HG03108 (cell line): ENCODE measurements at regions not wholly inside any gene's neighbourhood (a gene's known extent, or its start where the extent isn't known, plus 50 kb on each side); places are given as distances from the start of the nearest gene placed in this dataset.
"Not testable (repeated sequence)": the region's sequence is repeated elsewhere in the genome, so short reads cannot be mapped to it uniquely, and the experiment has no call there.

ENCODE experiments used
- ATAC-seq: cut with Tn5 transposase; IDR thresholded peaks from one replicate; pipeline ENCODE4 v1.9.1; 2021; ENCODE audit warnings: moderate library complexity; ENCODE audit not compliant: unreplicated experiment

DNA sequence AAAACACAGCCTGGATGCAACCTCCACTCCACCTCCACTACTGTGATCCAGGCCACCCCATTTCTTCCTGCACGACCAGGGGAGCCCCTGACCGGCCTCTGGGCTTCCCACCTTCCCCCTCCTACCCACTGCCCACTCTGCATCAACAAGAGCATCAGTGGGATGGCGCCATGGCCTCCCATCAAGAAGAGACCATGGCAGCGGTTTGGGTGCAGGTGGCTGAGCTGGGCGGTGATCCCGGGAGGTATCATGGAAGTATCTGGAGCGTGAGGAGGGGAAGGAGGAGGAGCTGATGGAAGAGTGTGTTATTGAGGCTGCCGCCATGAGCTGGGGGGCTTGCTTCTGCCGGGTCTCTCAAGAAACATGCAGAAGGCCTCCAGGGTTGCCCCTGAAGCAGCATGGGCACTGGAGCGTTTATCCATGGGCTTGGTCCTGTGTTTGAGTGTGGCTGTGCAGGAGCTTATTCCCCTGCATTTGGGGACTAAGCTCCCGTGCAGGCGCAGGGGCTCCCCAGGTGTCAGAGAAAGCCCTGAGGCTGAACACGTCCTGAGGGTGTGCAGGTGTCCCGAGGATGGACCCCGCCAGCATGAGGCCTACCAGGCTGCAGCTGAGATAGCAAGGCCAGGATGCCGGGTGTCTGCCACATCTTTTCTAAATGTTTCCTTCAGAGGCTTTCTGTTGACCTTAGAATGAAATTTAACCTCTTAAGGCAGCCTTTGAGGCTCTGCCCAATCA is 99.2 kb upstream of the PCBD1 start:
- ATAC-seq = no peak

DNA sequence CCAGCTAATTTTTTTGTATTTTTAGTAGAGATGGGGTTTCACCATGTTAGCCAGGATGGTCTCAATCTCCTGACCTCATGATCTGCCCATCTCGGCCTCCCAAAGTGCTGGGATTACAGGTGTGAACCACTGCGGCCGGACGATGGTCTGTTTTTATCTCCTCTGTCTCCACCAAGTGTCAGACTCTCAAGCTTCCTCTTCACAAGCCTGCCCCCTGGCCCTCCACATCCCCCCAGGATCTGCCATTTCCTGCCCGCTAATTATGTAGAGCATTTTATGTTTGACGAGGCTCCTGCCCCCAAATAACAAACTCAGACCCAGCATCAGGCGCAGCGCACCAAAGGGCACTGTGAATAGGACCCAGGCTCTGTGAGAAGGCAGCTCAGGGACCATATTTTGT is 101.8 kb upstream of the PCBD1 start:
- ATAC-seq = not testable (repeated sequence)

DNA sequence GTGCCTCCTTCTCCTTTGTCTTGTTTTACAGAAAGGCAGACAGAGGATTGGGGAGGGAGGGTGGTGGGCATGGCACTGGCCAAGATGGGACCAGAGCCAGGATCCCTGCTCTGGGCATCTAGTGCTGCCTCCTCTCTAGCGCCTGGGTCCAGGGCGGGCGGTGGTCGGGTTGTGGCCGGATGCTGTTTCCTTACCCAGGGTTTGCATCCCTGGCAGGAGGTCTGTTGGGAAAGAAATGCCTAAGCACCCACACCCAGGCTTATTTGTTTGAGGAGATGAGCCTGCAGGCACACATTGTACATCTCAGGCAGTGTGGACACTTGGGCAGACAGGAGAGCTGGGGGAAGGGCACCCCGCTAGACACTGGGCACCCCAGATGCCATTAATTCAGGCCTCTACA is 102.3 kb upstream of the PCBD1 start:
- ATAC-seq = no peak

DNA sequence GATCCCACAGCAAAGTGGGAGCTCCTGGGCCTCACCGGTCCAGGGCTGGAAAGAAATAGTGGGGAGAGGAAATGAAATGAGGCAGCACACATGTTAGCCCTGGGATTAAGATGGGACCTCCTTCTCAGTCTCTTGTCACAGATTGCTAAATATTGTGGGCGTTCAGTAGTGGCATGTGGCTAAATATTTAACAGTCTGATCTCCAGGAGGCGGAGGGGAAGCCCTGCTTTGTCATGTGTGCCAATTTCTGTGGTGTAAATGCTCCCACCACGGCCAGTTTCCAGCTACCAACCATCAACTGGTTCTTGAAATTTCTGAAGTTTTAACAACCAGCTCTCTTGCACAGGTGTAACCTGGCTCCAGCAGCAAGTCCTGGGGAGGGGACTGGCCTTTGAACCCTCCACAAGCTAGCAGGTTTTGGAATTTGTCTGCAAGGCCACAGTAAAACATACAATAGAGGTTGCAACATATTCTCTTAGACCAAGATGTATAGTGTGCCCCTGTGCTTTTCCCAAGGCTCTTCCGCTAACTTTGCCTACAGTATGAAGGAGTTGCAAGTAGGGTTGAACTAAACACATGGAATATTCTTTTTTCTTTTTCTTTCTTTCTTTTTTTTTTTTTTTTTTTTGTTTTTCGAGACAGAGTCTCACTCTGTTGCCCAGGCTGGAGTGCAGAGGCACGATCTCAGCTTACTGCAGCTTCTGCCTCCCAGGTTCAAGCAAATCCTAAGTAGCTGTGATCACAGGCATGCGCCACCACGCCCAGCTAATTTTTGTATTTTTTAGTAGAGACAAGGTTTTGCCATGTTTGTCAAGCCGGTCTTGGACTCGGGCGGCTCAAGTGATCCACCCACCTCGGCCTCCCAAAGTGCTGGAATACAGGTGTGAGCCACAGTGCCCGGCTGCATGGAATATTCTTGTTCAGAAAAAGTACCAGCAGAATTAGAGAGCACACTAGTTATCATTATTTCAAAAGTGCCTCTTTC is 103.1 kb upstream of the PCBD1 start:
- ATAC-seq = no peak

DNA sequence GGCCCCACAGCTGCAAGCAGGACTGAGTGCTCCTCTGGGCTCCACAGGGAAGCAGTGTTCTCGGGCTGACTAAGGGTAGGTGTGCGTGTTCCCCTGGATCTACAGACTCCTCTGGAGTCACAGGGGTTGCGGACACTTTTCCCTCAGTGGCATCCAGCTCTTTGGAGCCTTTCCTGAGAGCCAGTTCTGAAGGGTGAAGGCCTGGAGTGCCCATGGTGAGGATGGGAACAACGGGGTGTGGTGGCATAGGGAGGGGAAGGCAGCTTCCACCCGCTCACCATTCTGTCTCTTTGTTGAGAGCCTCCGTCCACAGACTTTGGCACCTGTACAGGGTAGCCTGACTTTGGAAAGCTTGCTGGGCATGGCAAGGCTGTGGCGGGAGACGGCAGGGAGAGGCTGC is 104.1 kb upstream of the PCBD1 start:
- ATAC-seq = no peak

DNA sequence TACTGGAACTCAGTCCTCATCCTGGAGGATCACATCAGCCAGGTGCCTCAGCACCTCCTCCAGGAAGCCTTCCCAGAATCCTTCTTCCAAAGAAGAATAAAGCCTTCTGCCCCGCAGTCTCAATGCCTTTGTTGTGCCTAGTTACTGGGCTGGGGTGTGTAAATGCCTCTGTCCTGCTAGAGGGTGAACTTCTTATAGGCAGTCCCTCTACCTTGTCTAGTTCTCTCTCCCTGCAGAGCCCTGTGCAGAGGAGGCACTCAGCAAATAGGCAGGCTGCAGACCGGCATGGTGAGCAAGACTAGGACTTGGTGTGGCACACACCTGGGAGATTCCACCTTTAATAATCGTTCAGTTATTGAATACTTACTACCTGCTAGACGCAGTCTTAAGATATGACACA is 104.7 kb upstream of the PCBD1 start:
- ATAC-seq = no peak

DNA sequence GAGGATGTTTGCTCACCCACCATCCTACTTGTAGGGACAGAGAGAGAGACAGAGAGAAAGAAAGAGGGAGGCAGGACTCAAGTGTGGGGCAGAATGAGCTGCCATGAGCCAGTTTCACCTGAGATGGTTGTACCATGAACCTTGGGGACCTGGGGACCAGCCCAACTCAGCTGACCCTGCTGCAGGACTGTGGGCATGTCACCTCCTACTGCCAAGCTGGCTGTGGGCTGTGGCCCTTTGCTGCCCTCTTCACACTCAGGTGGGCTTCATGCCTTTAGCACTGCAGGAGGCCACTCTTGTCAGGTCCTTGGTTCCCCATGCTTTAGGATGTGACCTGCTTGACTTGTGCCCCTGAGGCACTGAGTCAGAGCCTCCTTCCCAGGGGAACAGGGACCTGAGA is 108.2 kb upstream of the PCBD1 start:
- ATAC-seq = no peak

DNA sequence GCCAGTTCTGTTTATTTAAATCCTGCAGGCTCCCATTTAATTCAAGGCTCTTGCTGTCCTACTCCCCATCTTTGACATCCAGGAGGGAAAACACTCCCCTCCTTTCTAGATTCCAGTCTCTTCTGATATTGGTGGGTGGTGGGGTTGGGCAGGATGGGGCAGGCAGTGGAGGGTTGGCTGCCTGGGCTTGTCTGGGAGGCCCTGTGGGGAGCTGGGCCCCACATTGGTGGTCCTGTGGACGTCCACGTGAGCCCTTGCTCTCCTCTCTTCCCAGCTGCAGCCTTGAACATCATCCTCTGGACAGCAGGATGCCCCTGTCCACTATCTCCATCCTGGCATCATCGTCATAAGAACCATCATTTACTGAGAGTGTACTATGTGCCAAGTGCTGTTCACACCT is 108.9 kb upstream of the PCBD1 start:
- ATAC-seq = no peak

DNA sequence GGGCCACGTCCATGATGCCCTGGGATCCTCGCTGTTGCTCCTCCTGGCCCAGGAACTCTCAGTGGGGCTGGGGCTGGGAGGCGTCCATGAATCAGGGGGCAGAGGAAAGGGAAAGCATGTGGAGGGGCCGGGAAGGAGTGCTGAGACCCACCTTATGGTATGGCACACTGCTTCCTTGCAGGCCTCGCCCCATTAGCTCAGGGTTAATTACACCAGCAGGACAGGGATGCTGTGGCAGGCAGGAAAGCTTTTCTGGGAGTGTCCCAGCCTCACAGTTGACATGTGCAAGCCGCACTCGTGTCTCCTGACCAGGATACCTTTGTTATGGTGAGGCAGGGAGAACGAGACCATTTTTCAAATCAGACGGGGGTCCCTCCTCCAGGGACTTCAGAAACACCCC is 109.7 kb upstream of the PCBD1 start:
- ATAC-seq = no peak

DNA sequence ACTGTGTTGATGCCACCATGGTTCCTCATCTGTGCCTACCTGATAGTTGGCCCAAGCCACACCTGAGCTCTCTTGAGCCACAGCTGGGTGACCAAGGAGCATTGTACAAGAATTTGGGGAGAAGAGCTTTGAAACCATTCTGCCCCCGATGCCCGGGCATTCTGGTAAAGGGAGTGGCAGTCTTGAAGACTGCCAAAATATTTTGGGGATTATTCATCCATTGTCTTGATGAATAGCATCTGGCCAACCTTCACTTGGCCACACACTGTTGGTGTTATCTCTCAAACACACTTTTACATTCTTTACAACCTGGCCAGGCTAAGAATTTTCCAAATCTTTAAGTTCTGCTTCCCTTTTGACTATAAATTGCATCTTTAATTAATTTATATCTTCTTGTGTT is 113.1 kb upstream of the PCBD1 start:
- no peak for ATAC-seq

DNA sequence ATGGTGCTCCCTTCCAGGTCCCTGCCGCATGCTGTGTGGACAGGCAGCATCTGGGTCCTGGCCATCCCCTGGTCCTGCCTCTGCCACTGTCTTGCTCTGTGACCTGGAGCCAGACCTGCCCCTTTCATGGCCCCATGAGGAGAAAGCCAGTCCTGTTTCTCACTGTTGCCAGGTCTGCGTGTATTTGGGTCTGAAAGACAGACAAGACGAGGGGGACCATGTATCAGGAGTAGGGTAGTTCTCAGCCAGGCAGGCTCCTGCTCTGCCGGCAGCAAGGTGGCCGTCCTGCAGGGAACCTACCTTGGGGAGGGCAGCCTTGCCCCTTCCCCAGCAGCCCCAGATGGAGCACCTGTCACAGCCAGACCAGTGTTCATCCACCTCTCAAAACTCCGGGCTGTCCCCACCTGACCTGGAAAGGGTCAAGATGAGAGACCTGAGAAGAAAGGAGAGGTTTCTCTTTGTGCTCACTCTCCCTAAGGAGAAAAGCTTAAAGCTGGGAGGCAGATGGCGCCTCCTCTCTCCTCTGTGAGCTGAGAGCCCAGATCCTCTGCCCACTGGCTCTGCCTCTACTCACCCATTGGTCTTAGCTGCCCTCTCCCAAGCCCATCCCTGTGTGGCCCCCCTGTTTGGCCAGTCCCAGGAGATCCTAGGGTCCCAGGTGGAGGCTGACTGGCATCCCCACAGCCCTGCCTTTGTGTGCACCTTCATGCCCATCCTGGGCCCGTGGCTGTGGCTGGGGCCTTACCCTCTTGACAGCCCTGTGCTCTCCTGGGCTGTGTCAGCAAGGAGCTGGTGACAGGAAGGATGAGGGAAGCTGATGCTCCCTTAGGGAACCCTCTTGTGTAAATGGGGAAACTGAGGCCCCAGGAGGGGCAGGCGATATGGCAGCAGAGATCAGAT is 116.1 kb upstream of the PCBD1 start:
- no peak for ATAC-seq

DNA sequence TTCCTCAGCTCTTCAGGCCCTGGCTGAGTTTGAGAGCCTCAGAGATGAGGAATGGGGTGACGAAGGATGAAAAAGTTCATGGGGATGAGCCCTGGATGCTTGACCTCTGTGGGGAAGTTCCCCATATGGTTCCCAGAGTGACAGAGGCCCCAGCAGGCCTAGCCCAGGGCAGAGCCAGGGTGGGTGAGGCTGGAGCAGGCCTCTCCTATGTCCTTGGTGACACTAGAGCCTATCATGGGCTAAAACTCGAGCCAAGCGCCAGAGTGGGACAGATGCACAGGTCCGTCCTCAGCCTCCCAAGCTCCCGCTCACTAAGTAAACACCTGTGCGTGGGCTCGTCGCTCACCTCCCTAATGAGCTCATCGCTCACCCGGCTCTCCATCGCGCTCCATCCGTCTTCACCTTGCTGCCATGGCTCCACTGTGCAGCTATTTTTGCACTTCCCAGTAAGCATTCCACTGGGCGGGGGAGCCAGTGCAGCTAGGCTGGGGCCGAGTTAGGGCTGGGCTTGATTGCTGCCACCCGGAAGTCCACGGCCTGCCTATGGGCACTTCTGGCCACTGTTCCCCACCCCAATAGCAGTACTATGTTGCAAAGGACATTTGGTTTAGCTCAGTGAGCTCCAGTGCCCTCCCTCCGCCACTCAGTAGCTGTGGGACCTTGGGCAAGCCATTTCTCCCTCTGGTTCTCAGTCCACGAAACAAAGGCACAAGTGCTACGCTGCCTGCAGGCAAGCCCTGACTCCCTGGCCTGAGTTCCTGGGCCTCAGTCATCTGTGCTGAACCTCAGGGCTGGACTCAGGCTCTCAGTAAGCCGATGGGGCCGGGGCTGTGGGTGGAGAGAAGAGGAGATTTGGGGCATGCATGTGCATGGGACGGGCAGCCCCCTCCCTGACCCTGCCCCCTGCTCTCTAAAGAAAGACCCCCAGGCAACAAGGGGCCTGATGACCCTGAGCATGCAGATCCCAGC is 117.3 kb upstream of the PCBD1 start:
- no peak for ATAC-seq

DNA sequence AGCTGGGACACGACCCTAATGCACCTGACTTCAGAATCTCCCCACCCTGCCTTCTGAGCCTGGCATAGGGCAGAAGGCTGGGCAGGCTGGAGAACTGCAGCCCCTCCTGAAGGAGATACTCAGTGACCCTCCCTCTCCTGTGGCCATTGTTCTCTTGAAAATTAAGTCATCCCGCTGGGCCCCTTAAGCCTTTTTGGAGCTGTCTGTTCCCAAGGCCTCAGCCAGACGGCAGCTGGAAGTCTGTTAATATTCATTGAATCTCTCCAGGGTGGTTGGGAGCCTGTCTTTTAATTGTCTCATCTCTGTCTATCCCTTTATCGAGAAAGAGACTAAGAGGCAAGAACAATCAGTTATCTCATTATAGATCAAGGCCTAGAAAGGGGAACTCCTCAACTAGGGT is 118.1 kb upstream of the PCBD1 start:
- no peak for ATAC-seq

DNA sequence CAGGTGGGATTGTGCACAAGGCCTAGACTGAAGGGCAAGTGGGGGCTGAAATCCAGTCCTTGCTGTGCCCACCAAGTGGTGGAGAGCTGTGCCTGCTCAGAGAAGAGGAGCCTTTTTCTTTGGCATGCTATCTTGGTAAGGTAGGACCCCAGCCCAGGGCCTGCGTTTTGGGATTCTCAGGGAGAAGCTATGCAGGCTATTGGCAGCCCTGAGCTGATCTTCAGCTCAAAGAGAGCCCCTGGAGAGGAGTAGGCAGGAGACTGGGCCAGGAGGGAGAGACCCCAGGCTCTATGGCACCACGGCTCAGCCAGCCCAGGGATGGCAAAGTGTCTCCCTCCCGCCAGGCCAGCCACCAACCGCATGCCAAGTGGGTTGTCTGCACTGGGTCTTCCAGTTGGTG is 119.2 kb upstream of the PCBD1 start:
- no peak for ATAC-seq

DNA sequence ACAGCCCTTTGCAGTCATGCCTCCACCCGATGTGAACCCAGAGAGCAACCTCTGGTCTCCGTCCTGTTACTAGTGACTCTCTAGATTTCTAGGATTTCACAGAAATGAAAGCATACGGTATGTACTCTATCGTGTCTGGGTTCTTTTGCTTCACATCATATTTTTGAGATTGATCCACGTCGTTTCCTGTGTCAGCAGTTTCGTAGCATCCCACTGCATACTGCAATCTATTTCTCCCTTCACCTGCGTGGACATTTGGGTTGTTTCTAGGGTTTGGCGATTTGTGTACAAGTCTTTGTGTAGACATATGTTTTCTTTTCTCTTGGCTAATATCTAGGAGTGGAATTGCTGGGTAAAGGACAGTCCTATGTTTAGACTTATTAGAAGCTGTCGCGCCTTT is 119.8 kb upstream of the PCBD1 start:
- no peak for ATAC-seq

DNA sequence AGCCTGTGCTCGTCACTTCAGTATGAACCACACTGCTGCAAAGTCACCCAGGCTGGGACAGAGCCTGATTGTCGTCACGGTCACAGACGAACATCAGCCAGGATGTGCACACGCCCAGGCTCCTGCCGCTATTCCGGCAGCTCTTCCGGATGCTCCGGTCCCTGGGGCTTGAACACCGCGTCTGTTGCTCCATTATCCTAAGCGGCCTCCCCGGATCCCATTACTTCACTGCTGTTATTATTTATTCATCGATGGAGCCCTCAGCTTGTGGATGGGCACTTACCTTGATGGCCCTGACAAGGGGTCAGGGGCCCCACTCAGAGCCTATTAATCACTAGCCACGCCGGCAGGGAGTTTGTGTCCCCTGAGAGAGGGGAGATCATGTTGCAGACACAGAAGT is 120.8 kb upstream of the PCBD1 start:
- ATAC-seq = no peak

DNA sequence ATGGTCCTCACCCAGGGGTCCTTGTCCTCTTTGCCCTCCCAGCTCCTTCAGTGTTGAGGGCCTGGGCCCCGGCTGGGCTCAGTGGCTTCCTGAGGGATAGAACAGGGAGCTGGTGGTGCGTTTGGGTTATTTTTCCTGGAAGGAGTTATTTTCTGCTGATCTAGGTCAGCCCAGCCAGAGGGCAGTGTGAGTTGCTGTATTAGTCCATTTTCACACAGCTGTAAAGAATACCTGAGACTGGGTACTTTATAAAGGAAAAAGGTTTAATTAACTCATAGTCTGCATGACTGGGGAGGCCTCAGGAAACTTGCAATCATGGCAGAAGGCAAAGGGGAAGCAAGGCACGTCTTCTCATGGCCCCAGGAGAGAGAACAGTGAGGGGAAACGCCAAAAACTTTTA is 122.4 kb upstream of the PCBD1 start:
- no peak for ATAC-seq

DNA sequence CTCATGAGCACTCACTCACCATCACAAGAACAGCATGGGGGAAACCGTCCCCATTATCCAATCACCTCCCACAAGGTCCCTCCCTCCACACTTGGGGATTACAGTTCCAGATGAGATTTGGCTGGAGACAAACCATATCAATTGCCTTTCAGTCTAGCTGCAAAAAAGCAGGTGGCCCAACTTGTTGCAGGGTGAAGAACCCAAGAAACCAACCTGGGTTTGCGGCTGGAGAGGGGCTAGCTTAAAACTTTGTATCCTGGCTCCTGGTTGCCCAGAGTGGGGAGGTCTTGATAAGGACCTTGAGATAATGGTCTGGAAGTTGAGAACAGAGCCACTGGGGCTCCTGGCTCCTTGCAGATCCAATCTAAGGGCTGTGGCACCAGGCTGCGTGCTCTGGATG is 122.8 kb upstream of the PCBD1 start:
- ATAC-seq = no peak

DNA sequence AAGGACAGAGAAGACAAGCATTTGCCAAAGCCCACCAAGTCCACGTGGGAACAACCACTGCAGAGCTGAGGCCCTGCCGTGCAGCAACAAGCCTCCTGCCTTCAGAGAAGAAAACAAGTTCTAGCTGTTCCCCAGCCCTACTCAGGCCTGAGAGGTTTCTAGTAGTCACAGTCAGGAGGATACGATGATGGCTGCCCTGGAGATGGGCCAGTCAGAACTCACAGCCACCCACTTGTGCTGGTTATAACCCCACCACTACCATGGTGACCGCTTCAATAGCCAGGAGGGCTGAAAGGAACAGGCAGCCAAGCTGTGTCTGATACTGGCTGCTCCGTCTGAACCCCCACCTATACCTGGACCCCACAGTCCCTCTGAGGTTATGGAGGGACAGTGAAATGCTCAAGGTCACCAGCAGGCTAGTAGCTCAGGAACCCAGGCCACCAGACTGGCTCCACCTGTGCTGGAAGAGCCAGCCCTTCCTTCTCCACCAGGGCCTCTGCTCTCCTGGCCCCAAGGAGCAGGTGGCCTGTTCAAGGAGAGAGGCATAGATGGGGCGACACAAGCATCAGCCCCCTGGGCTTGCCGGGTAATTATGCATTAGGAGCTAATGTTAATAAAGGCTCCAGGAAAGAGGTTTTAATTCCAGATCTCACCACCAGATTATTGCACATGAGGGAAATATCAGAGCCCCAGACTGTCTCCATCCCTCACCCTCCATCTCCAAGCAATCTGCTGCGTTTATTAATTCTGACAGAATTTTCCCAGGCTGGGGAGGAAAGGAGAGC is 125.8 kb upstream of the PCBD1 start:
- no peak for ATAC-seq
